Neuronal stem cell (in vitro differentiated cells): ENCODE measurements at regions not wholly inside any gene's neighbourhood (a gene's known extent, or its start where the extent isn't known, plus 50 kb on each side); places are given as distances from the start of the nearest gene placed in this dataset.

Source experiments
- DNase-seq: peaks from one replicate; pipeline ENCODE4 v3.0.0-alpha.2; 2013; ENCODE audit warnings: low spot score
- H2AFZ ChIP-seq: one replicate; pipeline ENCODE4 v1.6.1; 2013; ENCODE audit warnings: mild to moderate bottlenecking, low read length, inconsistent platforms
- H2AK5ac ChIP-seq: 2 replicates; pipeline ENCODE4 v1.6.1; 2013; ENCODE audit warnings: low read depth, mild to moderate bottlenecking, inconsistent platforms, low read length, moderate library complexity, mixed read lengths
- H2BK120ac ChIP-seq: 2 replicates; pipeline ENCODE4 v1.6.1; 2013; ENCODE audit warnings: low read depth, mild to moderate bottlenecking, inconsistent platforms, low read length, moderate library complexity, mixed read lengths
- H2BK12ac ChIP-seq: one replicate; pipeline ENCODE4 v1.6.1; 2013; ENCODE audit warnings: low read length, inconsistent platforms
- H2BK15ac ChIP-seq: 2 replicates; pipeline ENCODE4 v1.6.1; 2013; ENCODE audit warnings: mild to moderate bottlenecking, low read length, inconsistent platforms, mixed read lengths
- H2BK5ac ChIP-seq: one replicate; pipeline ENCODE4 v1.6.1; 2013; ENCODE audit warnings: inconsistent platforms, mild to moderate bottlenecking, low read length, moderate library complexity
- H3K14ac ChIP-seq: one replicate; pipeline ENCODE4 v1.6.1; 2013; ENCODE audit warnings: low read length, inconsistent platforms
- H3K18ac ChIP-seq: 2 replicates; pipeline ENCODE4 v1.6.1; 2013; ENCODE audit warnings: low read length, inconsistent platforms
- H3K23ac ChIP-seq: 2 replicates; pipeline ENCODE4 v1.6.1; 2013; ENCODE audit warnings: low read depth, mild to moderate bottlenecking, mixed read lengths, low read length, inconsistent platforms; ENCODE audit not compliant: poor library complexity
- H3K27ac ChIP-seq: replicated peaks from 3 replicates; pipeline ENCODE4 v1.5.1; 2013; ENCODE audit warnings: low read length, inconsistent platforms
- H3K27me3 ChIP-seq, 3 experiments: 2 replicates each; pipeline ENCODE4 v1.6.1; 2013; ENCODE audit warnings: low read length in 3 of 3, mild to moderate bottlenecking in 2 of 3, inconsistent platforms in 1 of 3, low read depth in 1 of 3, mixed read lengths in 1 of 3, moderate library complexity in 1 of 3; ENCODE audit not compliant: control insufficient read depth in 3 of 3, insufficient read depth in 3 of 3
- H3K36me3 ChIP-seq, 2 donors: replicated peaks in 1 of 2; 2 replicates each; pipeline ENCODE4 v1.6.1; 2013; ENCODE audit warnings: low read length in 2 of 2; ENCODE audit not compliant: control insufficient read depth in 2 of 2, insufficient read depth in 2 of 2
- H3K4ac ChIP-seq: 2 replicates; pipeline ENCODE4 v1.6.1; 2013; ENCODE audit warnings: inconsistent platforms, mild to moderate bottlenecking, low read length, moderate library complexity
- H3K4me1 ChIP-seq, 2 donors: 1 replicate in 1 of 2; 2 replicates in 1 of 2; pipeline ENCODE4 v1.6.1; 2013; ENCODE audit warnings: low read length in 2 of 2, low read depth in 1 of 2; ENCODE audit not compliant: control insufficient read depth in 2 of 2, insufficient read depth in 1 of 2
- H3K4me2 ChIP-seq: one replicate; pipeline ENCODE4 v1.6.1; 2013; ENCODE audit warnings: mild to moderate bottlenecking, low read length, inconsistent platforms; ENCODE audit not compliant: insufficient read depth, poor library complexity, severe bottlenecking
- H3K4me3 ChIP-seq, 2 donors: 2 replicates each; pipeline ENCODE4 v1.5.1; 2013; ENCODE audit warnings: low read length in 2 of 2, mild to moderate bottlenecking in 2 of 2, inconsistent platforms in 1 of 2, moderate library complexity in 1 of 2
- H3K79me1 ChIP-seq: one replicate; pipeline ENCODE4 v1.6.1; 2013; ENCODE audit warnings: low read depth, mild to moderate bottlenecking, inconsistent platforms, low read length, moderate library complexity
- H3K9ac ChIP-seq: one replicate; pipeline ENCODE4 v1.6.1; 2013; ENCODE audit warnings: mild to moderate bottlenecking, low read depth, low read length, inconsistent platforms; ENCODE audit not compliant: poor library complexity
- H3K9me3 ChIP-seq, 2 donors: replicated peaks in 1 of 2; 2 replicates each; pipeline versions ENCODE3 to v1.6.1; 2013; ENCODE audit warnings: low read length in 2 of 2, mild to moderate bottlenecking in 2 of 2, inconsistent platforms in 1 of 2, low read depth in 1 of 2, mixed read lengths in 1 of 2, moderate library complexity in 1 of 2; ENCODE audit not compliant: control insufficient read depth in 2 of 2, insufficient read depth in 1 of 2
- H4K8ac ChIP-seq: one replicate; pipeline ENCODE4 v1.6.1; 2013; ENCODE audit warnings: low read depth, mild to moderate bottlenecking, inconsistent platforms, low read length, moderate library complexity
- H4K91ac ChIP-seq: one replicate; pipeline ENCODE4 v1.6.1; 2013; ENCODE audit warnings: low read length, low read depth, mild to moderate bottlenecking, inconsistent platforms; ENCODE audit not compliant: poor library complexity
- WGBS, 2 donors: extraction: QIAGEN DNeasy Blood & Tissue Kit; methylation state at CpG; one replicate each; pipeline ENCODE4 v1.1.7; 2013; ENCODE audit warnings: missing lambda C conversion rate in 2 of 2, mixed read lengths in 1 of 2; ENCODE audit not compliant: insufficient read length in 2 of 2, insufficient replicate concordance in 1 of 2; ENCODE audit errors: extremely low coverage in 2 of 2; 5-methylcytosine and 5-hydroxymethylcytosine counted together

DNA sequence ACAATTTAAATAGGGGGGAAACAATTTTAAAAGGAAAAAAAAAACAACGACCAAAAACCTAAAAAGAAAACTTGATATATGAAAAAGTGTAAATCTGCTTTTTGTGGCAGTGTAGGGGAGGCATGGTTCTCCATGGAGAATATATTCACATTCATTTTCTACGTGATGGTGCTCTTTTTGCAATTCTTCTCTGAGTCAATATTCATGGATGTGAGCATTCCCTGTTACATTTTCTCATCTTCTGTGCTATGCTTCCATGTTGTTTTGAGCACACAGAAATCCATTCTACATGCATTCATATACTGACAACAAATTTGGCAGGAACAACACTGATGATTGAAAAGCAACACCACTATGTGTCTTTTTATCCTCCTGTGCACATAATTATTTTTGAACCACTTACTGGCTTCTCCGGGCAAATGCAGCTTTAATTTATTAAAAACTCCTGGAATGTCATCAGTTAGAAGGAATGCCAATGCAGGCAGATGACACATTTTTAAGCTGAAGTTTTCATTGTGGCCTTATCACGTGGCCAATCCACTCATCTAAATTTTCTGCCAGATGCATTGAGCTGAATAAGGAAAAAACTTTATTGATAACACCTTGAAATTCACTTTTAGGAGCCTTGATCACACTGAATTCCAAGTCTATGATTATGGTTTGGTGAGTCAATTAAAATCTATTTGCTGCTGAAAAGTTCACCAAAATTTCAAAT, 590.6 kb downstream of the NUF2 start:
- Histone ChIP-seq H2BK15ac (no peak overlapping the region), H3K36me3 (no peaks in the 10 kb centered on the region), H2BK120ac (no peak overlapping the region), H3K4ac (no peak overlapping the region), H2AK5ac (no peak overlapping the region), H3K23ac (no peak overlapping the region), H2BK5ac (no peak overlapping the region), H3K4me3 (no peak overlapping the region), H4K8ac (no peak overlapping the region), H2BK12ac (no peak overlapping the region), H2AFZ (no peak overlapping the region), H3K4me1 (no peaks in the 10 kb centered on the region), H3K27me3 (no peaks in the 10 kb centered on the region), H3K9me3 (no peaks in the 10 kb centered on the region), H3K27ac (no peak overlapping the region), H3K9ac (no peak overlapping the region), H3K4me2 (no peak overlapping the region), H3K79me1 (no peaks in the 10 kb centered on the region), H3K14ac (no peak overlapping the region), H3K18ac (no peak overlapping the region), H4K91ac (no peak overlapping the region)
- no CpG with 5 or more reads among the region's 4 CpGs for WGBS, 2 donors
- DNase-seq, result no peak

DNA sequence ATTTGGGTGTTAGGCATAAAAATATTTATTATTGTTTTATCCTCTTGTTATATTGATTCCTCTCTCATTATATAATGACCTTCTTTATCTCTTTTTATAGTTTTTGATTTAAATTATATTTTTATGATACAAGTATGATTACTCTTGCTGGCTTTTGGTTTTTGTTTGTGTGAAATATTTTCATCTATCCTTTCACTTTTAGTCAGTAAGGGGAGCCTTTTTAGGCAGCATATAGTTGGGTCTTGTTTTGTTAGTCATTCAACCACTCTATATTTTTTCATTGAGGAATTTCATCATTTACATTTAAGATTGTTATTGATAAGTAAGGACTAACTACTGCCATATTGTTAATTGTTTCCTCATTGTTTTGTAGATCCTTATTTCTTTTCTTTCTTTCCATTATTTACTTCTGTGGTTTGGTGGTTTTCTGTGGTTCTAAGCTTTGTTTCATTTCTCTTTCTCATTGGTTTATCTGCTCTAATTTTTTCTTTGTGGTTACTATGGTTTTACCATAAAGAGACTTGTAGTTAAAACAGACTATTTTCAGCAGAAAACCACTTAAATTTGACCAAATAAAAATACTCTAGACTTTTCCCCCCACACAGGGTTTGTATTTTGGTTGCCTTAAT, 593.1 kb downstream of the NUF2 start:
- Histone ChIP-seq H4K91ac (no peak overlapping the region), H3K9me3 (no peaks in the 10 kb centered on the region), H2BK120ac (no peak overlapping the region), H3K27ac (no peak overlapping the region), H2BK15ac (no peak overlapping the region), H3K36me3 (no peaks in the 10 kb centered on the region), H3K4me2 (no peak overlapping the region), H2AK5ac (no peak overlapping the region), H3K79me1 (no peaks in the 10 kb centered on the region), H3K18ac (no peak overlapping the region), H3K9ac (no peak overlapping the region), H3K4ac (no peak overlapping the region), H3K23ac (no peak overlapping the region), H2AFZ (no peak overlapping the region), H3K27me3 (no peaks in the 10 kb centered on the region), H2BK5ac (no peak overlapping the region), H3K14ac (no peak overlapping the region), H4K8ac (no peak overlapping the region), H3K4me3 (no peak overlapping the region), H3K4me1 (no peaks in the 10 kb centered on the region), H2BK12ac (no peak overlapping the region)
- DNase-seq, result no peak

DNA sequence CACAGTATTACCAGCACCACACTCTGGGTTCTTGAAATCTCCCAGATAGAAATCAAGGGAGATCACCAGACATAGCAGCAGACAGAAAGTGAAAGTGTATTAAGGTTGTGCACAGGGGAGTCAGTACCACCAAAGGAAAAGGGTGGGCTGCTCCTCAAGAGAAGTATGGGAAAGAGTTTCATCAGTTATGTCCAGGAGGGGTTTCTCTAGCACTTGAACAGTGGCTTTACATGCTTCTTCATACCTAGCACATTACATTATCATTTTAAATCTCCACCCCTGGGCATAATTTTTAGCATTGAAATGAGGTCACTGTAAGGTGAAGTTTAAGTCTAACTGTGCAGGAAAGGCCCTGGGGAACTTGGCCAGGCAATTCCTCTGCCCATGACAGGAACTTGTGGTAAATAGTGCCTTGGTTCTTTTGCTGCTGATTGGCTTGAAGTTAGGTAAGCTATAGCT, 601.0 kb downstream of the NUF2 start:
- Histone ChIP-seq H3K4me3 (no peak overlapping the region), H2BK120ac (no peak overlapping the region), H3K18ac (no peak overlapping the region), H3K27me3 (no peaks in the 10 kb centered on the region), H2BK5ac (no peak overlapping the region), H3K9ac (no peak overlapping the region), H3K14ac (no peak overlapping the region), H2BK12ac (no peak overlapping the region), H3K4ac (no peak overlapping the region), H2AFZ (no peak overlapping the region), H4K8ac (no peak overlapping the region), H3K27ac (no peak overlapping the region), H3K4me1 (peaks cover 0 to 2% of the 10 kb centered on the region in 2 donors), H2BK15ac (no peak overlapping the region), H3K79me1 (no peaks in the 10 kb centered on the region), H3K4me2 (no peak overlapping the region), H3K36me3 (no peaks in the 10 kb centered on the region), H3K9me3 (no peaks in the 10 kb centered on the region), H4K91ac (no peak overlapping the region), H3K23ac (no peak overlapping the region), H2AK5ac (no peak overlapping the region)
- DNase-seq, result no peak

DNA sequence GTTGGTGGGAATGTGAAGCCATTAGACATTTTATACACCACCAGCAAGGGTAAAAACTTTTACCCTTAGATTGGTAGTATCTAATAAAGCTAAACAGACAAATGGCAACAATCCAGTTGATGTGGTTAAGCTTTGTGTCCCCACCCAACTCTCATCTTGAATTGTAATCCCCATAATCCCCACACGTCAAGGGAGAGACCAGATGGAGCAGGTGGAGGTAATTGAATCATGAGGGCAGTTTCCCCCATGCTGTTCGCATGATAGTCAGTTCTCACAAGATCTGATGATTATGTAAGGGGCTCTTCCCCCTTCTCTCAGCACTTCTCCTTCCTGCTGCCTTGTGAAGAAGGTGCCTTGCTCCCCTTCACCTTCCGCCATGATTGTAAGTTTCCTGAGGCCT, 602.3 kb downstream of the NUF2 start:
- no peak for DNase-seq

More for the DNA sequence above, 602.3 kb downstream of the NUF2 start:
- H2AFZ ChIP-seq, result no peak overlapping the region
- no peak overlapping the region for H4K8ac ChIP-seq
- no CpG with 5 or more reads among the region's 3 CpGs for WGBS, 2 donors
- no peak overlapping the region for H2BK5ac ChIP-seq
- no peaks in the 10 kb centered on the region for H3K9me3 ChIP-seq
- peaks cover 0 to 10% of the 10 kb centered on the region in 2 donors for H3K4me1 ChIP-seq
- no peaks in the 10 kb centered on the region for H3K79me1 ChIP-seq
- H3K18ac ChIP-seq, result no peak overlapping the region
- no peak overlapping the region for H3K9ac ChIP-seq
- H4K91ac ChIP-seq, result no peak overlapping the region
- no peak overlapping the region for H2BK15ac ChIP-seq
- H3K27ac ChIP-seq, result no peak overlapping the region
- H2BK120ac ChIP-seq, result no peak overlapping the region
- no peak overlapping the region for H3K4ac ChIP-seq
- no peak overlapping the region for H2BK12ac ChIP-seq
- H3K27me3 ChIP-seq, result no peaks in the 10 kb centered on the region
- H2AK5ac ChIP-seq, result no peak overlapping the region
- H3K14ac ChIP-seq, result no peak overlapping the region
- no peak overlapping the region for H3K4me3 ChIP-seq
- no peak overlapping the region for H3K23ac ChIP-seq
- H3K4me2 ChIP-seq, result no peak overlapping the region
- H3K36me3 ChIP-seq, result no peaks in the 10 kb centered on the region
